ENCODE measurements at regions not wholly inside any gene's neighbourhood (a gene's known extent, or its start where the extent isn't known, plus 50 kb on each side); places are given as distances from the start of the nearest gene placed in this dataset.

GRCh38 chr16:7077636-7078035 lies 255.0 kb upstream of the RBFOX1 start:
- no peaks in the 10 kb centered on the region for H3K36me3 ChIP-seq
- WGBS, 2 donors (ENCODE audit: low coverage in 1 of 2) = 68 to 80% methylated on average over 4 of the region's 4 CpGs
- TF ChIP-seq CTCF (IDR thresholded peaks at IDR 0.05) = no peak
- TF ChIP-seq POLR2A (IDR thresholded peaks at IDR 0.05) = no peak
- TF ChIP-seq POLR2AphosphoS5 (IDR thresholded peaks at IDR 0.05) = no peak
- TF ChIP-seq EP300 (IDR thresholded peaks at IDR 0.05; ENCODE audit: low read depth) = no peak
- no peaks in the 10 kb centered on the region for H3K4me1 ChIP-seq
- intact Hi-C loops (cut with DNase I; ENCODE audit: low total_unique reads) = no loop called here
- H3K27me3 ChIP-seq = no peaks in the 10 kb centered on the region
- no peak for DNase-seq
- H3K9me3 ChIP-seq = no peaks in the 10 kb centered on the region
- in situ Hi-C loops (cut with MboI; ENCODE audit: low pct_ligation_motif_present in 1 of 4, low pct_unique_long_range_greater_than_20kb in 1 of 4, low sequenced_read_pairs in 3 of 4) = no loop called here
- H3K27ac ChIP-seq = no peak overlapping the region
- no peak overlapping the region for H3K4me3 ChIP-seq

DNA sequence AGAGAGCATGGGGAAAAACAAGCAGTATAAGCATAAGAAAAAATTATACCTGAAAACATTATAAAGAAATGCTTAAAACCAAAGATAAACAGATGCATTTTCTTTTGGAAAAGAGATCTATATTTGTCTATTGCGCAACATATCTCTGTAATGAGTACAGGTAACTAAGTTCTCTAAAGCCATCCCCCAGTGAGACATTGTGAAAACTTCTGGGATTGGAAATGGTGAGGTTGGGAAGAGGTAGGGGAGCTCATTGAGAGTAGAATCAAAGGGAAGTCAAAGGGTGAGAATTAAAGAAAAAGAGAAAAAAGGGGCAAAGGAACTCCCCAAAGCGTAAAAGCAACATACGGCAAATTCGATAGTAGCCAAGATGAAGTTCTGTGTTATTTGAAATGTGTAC lies 257.9 kb upstream of the RBFOX1 start:
- in situ Hi-C loops (cut with MboI; ENCODE audit: low pct_ligation_motif_present in 1 of 4, low pct_unique_long_range_greater_than_20kb in 1 of 4, low sequenced_read_pairs in 3 of 4) = no loop called here
- WGBS, 2 donors (ENCODE audit: low coverage in 1 of 2) = 96% methylated on average over 4 of the region's 4 CpGs
- no peak for TF ChIP-seq POLR2A (IDR thresholded peaks at IDR 0.05)
- no peak for TF ChIP-seq EP300 (IDR thresholded peaks at IDR 0.05; ENCODE audit: low read depth)
- TF ChIP-seq POLR2AphosphoS5 (IDR thresholded peaks at IDR 0.05) = no peak
- TF ChIP-seq CTCF (IDR thresholded peaks at IDR 0.05) = no peak
- no peaks in the 10 kb centered on the region for H3K9me3 ChIP-seq
- no peak overlapping the region for H3K4me3 ChIP-seq
- no peak overlapping the region for H3K27ac ChIP-seq
- H3K36me3 ChIP-seq = no peaks in the 10 kb centered on the region
- no peaks in the 10 kb centered on the region for H3K4me1 ChIP-seq
- no peak for DNase-seq
- no peaks in the 10 kb centered on the region for H3K27me3 ChIP-seq
- intact Hi-C loops (cut with DNase I; ENCODE audit: low total_unique reads) = no loop called here

- WGBS, 2 donors (ENCODE audit: low coverage in 1 of 2) = 75 to 81% methylated on average over 4 to 5 of the region's 5 CpGs
- intact Hi-C loops (cut with DNase I; ENCODE audit: low total_unique reads) = no loop called here
- Histone ChIP-seq H3K27ac (no peak overlapping the region), H3K36me3 (no peaks in the 10 kb centered on the region), H3K4me1 (no peaks in the 10 kb centered on the region), H3K9me3 (no peaks in the 10 kb centered on the region), H3K4me3 (no peak overlapping the region), H3K27me3 (no peaks in the 10 kb centered on the region)
- in situ Hi-C loops (cut with MboI; ENCODE audit: low pct_ligation_motif_present in 1 of 4, low pct_unique_long_range_greater_than_20kb in 1 of 4, low sequenced_read_pairs in 3 of 4) = no loop called here
- DNase-seq = no peak
- no peak for TF ChIP-seq EP300 (IDR thresholded peaks at IDR 0.05; ENCODE audit: low read depth)
- TF ChIP-seq CTCF (IDR thresholded peaks at IDR 0.05) = no peak
- no peak for TF ChIP-seq POLR2A (IDR thresholded peaks at IDR 0.05)
- no peak for TF ChIP-seq POLR2AphosphoS5 (IDR thresholded peaks at IDR 0.05)
Measured at GRCh38 chr16:7057458-7057857, 275.2 kb upstream of the RBFOX1 start.

DNA sequence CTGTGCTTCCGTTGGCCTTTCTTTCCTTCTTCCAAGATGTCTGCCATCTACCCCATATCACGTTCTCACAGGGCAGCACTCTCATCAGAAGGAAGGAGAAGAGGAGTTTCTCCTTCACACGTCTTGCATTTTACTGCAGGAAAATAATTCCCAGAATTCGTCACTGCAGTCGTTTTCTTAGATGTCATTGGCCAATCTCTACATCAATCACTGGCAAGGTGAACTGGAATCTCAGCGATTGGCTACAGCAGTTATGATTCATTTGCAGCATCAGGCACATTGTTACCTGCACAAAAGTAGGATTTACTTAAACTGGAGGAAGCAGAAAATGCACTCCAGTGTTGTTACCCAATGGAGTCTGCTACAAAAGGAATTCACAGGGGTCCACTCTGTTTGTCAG lies 277.2 kb upstream of the RBFOX1 start:
- Histone ChIP-seq H3K36me3 (no peaks in the 10 kb centered on the region), H3K27me3 (no peaks in the 10 kb centered on the region), H3K4me1 (no peaks in the 10 kb centered on the region), H3K4me3 (no peak overlapping the region), H3K9me3 (no peaks in the 10 kb centered on the region), H3K27ac (no peak overlapping the region)
- TF ChIP-seq POLR2AphosphoS5 (IDR thresholded peaks at IDR 0.05) = no peak
- no peak for TF ChIP-seq EP300 (IDR thresholded peaks at IDR 0.05; ENCODE audit: low read depth)
- TF ChIP-seq CTCF (IDR thresholded peaks at IDR 0.05) = no peak
- TF ChIP-seq POLR2A (IDR thresholded peaks at IDR 0.05) = no peak
- in situ Hi-C loops (cut with MboI; ENCODE audit: low pct_ligation_motif_present in 1 of 4, low pct_unique_long_range_greater_than_20kb in 1 of 4, low sequenced_read_pairs in 3 of 4) = no loop called here
- DNase-seq = no peak
- 56 to 64% methylated on average over 3 to 6 of the region's 6 CpGs for WGBS, 2 donors (ENCODE audit: low coverage in 1 of 2)
- intact Hi-C loops (cut with DNase I; ENCODE audit: low total_unique reads) = no loop called here

Measured in transverse colon (tissue), 4 donors.